MM.1S (cell line): ENCODE measurements at regions not wholly inside any gene's neighbourhood (a gene's known extent, or its start where the extent isn't known, plus 50 kb on each side); places are given as distances from the start of the nearest gene placed in this dataset.

Source experiments
- DNase-seq: peaks from one replicate; pipeline ENCODE4 v3.0.0-alpha.2; 2015
- H2AFZ ChIP-seq: fragments of 300-600 bp; sonication (generic); 2 replicates; pipeline ENCODE4 v1.6.0; 2016; ENCODE audit warnings: antibody characterized with exemption, low read length
- H3F3A ChIP-seq: fragments of 300-600 bp; sonication (generic); 2 replicates; pipeline ENCODE4 v1.6.1; 2016; ENCODE audit warnings: mild to moderate bottlenecking, antibody characterized with exemption, low read length, moderate library complexity, mixed read lengths; ENCODE audit not compliant: insufficient read depth
- H3K27ac ChIP-seq: fragments of 300-600 bp; sonication (generic); 2 replicates; pipeline ENCODE4 v1.5.1; 2016; ENCODE audit warnings: mild to moderate bottlenecking, low read length
- H3K27me3 ChIP-seq: fragments of 300-600 bp; sonication (generic); replicated peaks from 2 replicates; pipeline ENCODE4 v1.6.0; 2016; ENCODE audit warnings: low read length; ENCODE audit not compliant: insufficient read depth
- H3K36me3 ChIP-seq: fragments of 300-600 bp; sonication (generic); replicated peaks from 2 replicates; pipeline ENCODE4 v1.6.1; 2016; ENCODE audit warnings: mild to moderate bottlenecking, low read length, mixed read lengths; ENCODE audit not compliant: insufficient read depth
- H3K4me1 ChIP-seq: fragments of 300-600 bp; sonication (generic); 2 replicates; pipeline ENCODE4 v1.6.1; 2016; ENCODE audit warnings: low read length, mixed read lengths
- H3K4me2 ChIP-seq: fragments of 300-600 bp; sonication (generic); 2 replicates; pipeline ENCODE4 v1.6.0; 2016; ENCODE audit warnings: low read depth, low read length
- H3K4me3 ChIP-seq: fragments of 300-600 bp; sonication (generic); 2 replicates; pipeline ENCODE4 v1.5.1; 2016; ENCODE audit warnings: low read length, mixed read lengths
- H3K79me2 ChIP-seq: fragments of 300-600 bp; sonication (generic); 2 replicates; pipeline ENCODE4 v1.6.1; 2016; ENCODE audit warnings: mixed run types, low read length, mixed read lengths
- H3K9ac ChIP-seq: fragments of 300-600 bp; sonication (generic); 2 replicates; pipeline ENCODE4 v1.6.1; 2016; ENCODE audit warnings: low read length, mixed read lengths
- H3K9me2 ChIP-seq: fragments of 300-600 bp; sonication (generic); replicated peaks from 2 replicates; pipeline ENCODE4 v1.6.1; 2016; ENCODE audit warnings: mild to moderate bottlenecking, low read length, mixed read lengths; ENCODE audit not compliant: insufficient read depth
- H3K9me3 ChIP-seq: fragments of 300-600 bp; sonication (generic); replicated peaks from 2 replicates; pipeline ENCODE4 v1.6.1; 2016; ENCODE audit warnings: mild to moderate bottlenecking, low read length, mixed read lengths; ENCODE audit not compliant: insufficient read depth
- H4K20me1 ChIP-seq: fragments of 300-600 bp; sonication (generic); 2 replicates; pipeline ENCODE4 v1.6.1; 2016; ENCODE audit warnings: mild to moderate bottlenecking, low read length, moderate library complexity, mixed read lengths; ENCODE audit not compliant: insufficient read depth
- CTCF ChIP-seq: fragments of 300-600 bp; sonication (generic); IDR thresholded peaks from 2 replicates; pipeline ENCODE4 v1.5.1; 2016; ENCODE audit warnings: antibody characterized with exemption, low read length, mixed read lengths
- EZH2 ChIP-seq: fragments of 300-600 bp; sonication (generic); optimal IDR thresholded peaks from 2 replicates; pipeline ENCODE3; 2017; ENCODE audit warnings: low read depth, mild to moderate bottlenecking, antibody characterized with exemption, low read length, mixed read lengths
- EZH2phosphoT487 ChIP-seq: fragments of 300-600 bp; sonication (generic); IDR thresholded peaks from 2 replicates; pipeline ENCODE4 v1.6.1; 2018; ENCODE audit warnings: antibody characterized with exemption, low read length

DNA sequence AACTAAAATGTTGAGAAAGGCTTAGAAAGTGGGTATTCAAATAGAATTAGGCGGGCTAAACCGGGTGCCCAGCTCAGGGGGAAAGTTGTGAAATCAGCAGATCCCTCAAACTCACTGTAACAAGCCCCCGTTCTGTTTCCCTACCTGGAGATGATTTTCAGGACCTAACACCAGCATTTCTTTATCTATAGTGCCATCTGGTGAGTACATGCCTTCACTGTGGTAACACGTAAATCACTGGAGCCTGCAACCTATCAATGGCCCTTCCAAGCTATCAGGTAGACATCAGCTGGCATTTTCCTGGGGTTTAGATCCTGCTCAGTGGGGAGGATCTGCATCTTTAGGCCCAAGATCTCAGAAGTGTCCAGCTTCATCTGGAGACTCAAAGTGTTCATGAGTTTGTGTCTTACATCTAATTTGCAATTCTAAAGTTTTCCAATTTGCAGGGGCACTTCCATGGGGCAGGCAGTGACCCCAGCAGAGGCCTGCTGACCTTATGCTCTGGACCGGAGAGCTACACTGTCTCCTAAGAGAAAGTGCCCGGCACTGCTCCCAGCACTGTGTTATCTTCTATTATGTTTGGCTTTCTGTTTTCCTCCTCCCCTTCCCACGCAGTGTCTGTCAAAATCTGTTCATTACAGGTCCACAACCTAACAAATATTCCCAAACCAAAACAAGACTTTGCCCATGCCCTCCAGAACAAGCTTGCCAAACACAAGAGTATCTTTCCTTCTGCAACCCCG is 132.5 kb downstream of the LSM5 start:
- H3K27me3 ChIP-seq, result no peaks in the 10 kb centered on the region
- no peak overlapping the region for H3K27ac ChIP-seq

DNA sequence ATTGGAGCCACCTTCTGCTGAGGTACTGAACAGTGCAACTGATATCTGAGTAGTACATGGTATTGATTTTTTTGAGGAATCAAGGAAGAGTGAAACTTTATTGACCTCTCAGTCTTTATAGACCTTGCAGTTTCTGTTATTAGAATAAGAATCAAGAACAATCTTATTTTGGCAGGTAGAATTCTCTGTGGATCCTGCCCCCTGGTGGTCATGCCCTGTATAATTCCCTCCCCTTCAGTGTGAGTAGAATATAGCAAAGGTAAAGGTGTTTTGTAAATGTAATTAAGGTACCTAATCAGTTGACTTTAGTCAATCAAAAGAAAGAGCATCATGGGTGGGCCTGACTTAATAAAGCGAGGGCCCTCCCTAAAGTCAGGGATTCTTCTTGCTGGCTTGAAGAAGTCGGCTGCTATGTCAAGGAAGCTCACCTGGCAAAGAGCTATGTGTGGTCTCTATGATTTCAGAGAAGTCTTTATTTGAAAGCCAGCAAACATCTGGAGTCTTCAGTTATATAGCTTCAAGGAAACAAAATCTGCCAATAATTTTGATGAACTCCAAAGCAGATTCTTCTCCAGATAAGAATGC is 142.8 kb downstream of the LSM5 start:
- H3K9me3 ChIP-seq, result no peaks in the 10 kb centered on the region
- no peak overlapping the region for H3K4me2 ChIP-seq
- no peaks in the 10 kb centered on the region for H3K9me2 ChIP-seq
- H3K27ac ChIP-seq, result no peak overlapping the region
- TF ChIP-seq CTCF (peak; percentile 76), EZH2 (no peak), EZH2phosphoT487 (no peak)
- no peaks in the 10 kb centered on the region for H3K4me1 ChIP-seq
- no peak overlapping the region for H3K9ac ChIP-seq
- no peak overlapping the region for H2AFZ ChIP-seq
- no peak overlapping the region for H3K4me3 ChIP-seq
- no peak for DNase-seq
- no peaks in the 10 kb centered on the region for H3K27me3 ChIP-seq
- H3F3A ChIP-seq, result no peaks in the 10 kb centered on the region
- no peaks in the 10 kb centered on the region for H4K20me1 ChIP-seq
- H3K79me2 ChIP-seq, result no peaks in the 10 kb centered on the region
- H3K36me3 ChIP-seq, result no peaks in the 10 kb centered on the region

More for the DNA sequence above, 132.5 kb downstream of the LSM5 start:
- Histone ChIP-seq H2AFZ (no peak overlapping the region), H3K4me3 (no peak overlapping the region), H3K9ac (no peak overlapping the region), H3K4me1 (no peaks in the 10 kb centered on the region), H3K36me3 (no peaks in the 10 kb centered on the region), H4K20me1 (no peaks in the 10 kb centered on the region), H3K9me3 (no peaks in the 10 kb centered on the region), H3K4me2 (no peak overlapping the region), H3F3A (no peaks in the 10 kb centered on the region), H3K9me2 (no peaks in the 10 kb centered on the region), H3K79me2 (no peaks in the 10 kb centered on the region)
- TF ChIP-seq EZH2, result no peak
- TF ChIP-seq EZH2phosphoT487, result no peak
- no peak; the same call in 1 of the 2 replicates for TF ChIP-seq CTCF
- DNase-seq, result no peak

DNA sequence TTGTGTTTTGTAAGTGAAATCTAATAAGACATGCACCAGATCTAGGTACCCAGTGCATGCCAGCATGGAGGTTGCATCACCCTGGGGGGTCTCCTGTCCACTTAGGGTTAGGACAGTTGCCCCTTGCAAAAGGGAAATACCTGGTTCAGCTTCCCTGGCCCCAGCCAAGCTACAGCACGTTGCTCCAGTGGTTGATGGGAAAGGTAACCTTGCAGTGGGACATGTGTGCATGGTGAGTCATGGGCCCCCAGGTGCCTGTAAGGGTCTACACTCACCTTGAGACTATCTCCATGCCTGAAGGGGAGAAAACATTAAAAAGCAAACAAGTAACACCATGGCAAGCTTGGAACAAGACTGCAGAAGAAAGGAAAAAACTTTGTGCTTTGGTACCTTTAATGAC is 143.9 kb downstream of the LSM5 start:
- Histone ChIP-seq H3K4me1 (no peaks in the 10 kb centered on the region), H3K27me3 (no peaks in the 10 kb centered on the region), H3K4me3 (no peak overlapping the region), H3K79me2 (no peaks in the 10 kb centered on the region), H3F3A (no peaks in the 10 kb centered on the region), H3K9me3 (no peaks in the 10 kb centered on the region), H3K36me3 (no peaks in the 10 kb centered on the region), H2AFZ (no peak overlapping the region), H3K27ac (no peak overlapping the region), H3K9me2 (no peaks in the 10 kb centered on the region), H3K9ac (no peak overlapping the region), H4K20me1 (no peaks in the 10 kb centered on the region), H3K4me2 (no peak overlapping the region)
- no peak for TF ChIP-seq CTCF
- no peak for TF ChIP-seq EZH2phosphoT487
- TF ChIP-seq EZH2, result no peak
- DNase-seq, result no peak
